Mesenteric fat pad (tissue), 1 donor: ENCODE measurements at regions not wholly inside any gene's neighbourhood (a gene's known extent, or its start where the extent isn't known, plus 50 kb on each side); places are given as distances from the start of the nearest gene placed in this dataset.

Experiments used
- DNase-seq: peaks from one replicate; pipeline ENCODE4 v3.0.0-alpha.2; 2020; ENCODE audit warnings: low spot score
- donor health status: DM: yes; HTN: yes; CAD: no.

DNA sequence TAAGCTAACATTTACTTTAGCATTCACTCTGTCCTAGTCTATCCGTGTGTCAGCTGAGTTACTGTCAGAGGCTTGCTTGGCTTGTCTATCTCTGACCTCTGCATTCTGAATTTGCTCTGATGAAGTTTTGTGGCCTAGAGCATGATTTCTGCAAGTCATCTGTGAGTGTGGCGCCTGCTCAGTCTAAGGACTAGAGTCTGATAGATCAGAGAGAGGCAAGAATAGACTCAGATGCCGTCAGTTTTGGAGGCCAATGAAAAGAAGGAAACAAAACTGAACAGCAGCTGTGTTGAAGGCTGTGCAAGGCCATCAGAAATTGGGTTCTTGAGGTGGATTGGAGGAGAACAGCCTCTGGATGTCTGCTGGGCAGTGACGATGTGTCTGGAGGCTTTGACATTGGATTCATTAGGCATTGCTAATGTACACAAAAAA is 573.1 kb downstream of the USP25 start:
- no peak for DNase-seq

DNA sequence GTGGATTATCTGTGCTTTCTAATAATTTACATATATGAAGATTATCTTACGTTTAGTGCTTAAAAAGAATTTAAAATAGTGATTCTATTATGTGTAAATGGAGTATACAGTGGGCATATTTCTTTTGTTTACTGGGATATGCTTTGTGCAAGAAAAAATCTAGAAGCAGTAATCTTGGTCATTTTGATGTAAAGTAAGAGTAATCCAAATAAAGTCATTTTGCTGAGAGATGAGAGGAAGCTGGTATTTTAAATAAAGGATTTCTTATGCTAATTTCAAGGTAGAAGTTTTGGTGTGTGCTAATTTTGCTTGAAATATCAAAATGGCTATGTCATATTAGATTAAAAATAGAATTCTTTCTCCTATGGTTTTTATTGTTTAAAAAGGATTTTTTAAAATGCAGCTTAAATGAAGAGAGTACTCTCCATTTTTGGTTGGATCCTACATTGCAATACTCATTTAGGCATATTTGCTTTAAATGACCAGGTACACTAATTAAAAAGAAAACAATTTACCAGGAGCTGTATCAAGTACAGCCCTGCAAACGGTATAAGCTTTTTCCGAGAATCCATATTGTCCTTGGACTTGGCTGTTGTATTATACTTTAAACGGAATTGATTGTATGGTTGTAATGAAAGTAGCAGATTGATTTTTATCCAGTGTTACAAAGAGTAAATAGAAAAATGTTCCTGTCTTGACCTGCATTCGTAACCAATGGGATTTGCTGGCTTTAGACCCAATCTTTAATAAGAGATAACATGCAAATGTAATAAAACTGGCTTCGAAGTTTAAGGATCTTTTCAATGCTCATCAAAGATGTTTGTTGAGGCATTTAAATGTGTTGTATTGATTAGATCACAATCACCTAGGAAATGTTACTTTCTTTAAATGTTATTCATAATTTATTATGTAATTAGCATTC is 574.7 kb downstream of the USP25 start:
- DNase-seq: no peak

DNA sequence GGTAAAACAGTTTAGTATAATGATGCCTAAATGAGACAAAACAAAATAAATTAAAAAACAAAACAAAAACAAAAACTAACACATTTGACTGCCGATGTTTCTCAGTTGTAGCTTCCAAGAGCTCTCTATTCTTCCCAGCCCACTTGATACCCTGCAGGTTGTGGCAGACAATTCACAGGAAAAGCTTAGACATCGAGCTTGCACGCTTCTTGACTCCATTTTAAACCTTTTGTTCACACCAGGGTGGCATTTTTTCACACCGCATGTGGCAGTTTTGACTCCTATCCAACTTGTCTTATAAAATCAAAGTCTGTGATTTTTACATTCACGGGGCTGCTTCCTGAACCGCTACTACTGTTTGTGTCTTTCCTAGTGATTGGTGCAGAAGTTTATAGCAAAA is 575.9 kb downstream of the USP25 start:
- no peak for DNase-seq

DNA sequence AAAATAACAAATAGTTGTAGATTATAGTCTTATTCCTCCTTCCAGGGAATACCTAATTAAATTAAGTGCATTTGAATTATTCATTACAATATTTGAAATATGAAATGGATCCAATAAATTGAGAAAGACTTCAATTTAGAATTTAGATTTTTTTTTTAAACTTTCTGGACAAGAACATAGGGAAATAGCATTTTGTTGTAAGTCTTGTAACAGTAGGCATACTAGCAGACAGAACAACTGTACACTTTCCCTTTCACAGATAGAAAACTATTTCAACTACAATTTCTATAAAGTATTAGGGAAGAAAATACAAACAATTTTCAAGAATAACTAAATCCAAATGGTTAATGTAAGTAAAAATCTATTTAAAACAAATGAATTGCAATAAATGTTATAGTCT is 577.5 kb downstream of the USP25 start:
- DNase-seq: no peak

DNA sequence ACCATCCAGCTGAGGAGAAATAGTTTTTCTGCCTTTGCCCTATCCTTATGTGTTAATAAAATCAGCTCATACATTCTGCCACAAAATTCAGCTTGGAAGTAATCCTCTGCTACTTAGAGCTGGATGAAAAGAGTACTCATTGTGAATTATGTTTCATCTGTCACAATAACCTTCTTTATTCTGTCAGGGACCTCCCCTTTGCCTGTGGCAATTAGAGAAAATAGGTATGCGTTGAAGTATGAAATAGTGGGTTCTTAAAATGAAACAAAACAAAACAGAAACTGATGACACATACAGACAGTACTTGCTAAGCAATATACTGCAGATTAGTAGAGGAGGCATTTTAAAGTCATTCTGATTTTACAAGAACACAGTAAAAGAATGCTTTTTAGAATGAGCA is 578.5 kb downstream of the USP25 start:
- no peak for DNase-seq

DNA sequence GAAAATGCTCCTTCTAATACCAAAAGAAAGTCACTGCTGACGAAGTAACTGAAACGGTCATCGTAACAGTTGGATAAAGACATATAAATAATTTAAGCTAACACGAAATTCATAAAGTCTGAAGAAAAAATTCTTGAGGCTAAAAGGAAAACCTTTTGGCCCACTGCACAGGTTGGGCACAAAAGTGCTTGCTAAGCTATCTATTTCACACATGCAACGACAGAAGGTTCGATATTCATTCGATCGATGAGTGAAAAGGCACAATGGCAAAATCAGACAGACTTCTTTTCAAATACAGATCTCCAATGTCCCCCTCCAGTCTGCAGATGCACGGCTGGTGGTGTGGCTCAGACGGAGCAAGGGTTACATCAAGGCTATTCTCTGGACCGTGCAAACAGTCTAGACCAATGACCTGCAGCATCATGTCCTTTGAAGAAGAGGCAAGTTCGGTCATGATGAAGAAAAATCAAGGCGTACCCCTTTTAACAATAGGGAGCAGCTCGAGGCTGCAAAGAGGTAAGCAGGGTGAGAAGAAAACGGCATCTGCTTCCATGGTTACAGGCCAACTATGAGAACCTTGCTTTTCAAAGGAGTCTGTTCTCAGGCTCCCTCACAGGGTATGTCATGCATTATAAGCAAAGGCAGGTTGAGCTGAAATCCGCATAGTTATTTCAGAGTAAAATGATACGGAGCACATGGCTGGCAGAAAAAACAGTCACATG is 579.6 kb downstream of the USP25 start:
- DNase-seq: no peak

DNA sequence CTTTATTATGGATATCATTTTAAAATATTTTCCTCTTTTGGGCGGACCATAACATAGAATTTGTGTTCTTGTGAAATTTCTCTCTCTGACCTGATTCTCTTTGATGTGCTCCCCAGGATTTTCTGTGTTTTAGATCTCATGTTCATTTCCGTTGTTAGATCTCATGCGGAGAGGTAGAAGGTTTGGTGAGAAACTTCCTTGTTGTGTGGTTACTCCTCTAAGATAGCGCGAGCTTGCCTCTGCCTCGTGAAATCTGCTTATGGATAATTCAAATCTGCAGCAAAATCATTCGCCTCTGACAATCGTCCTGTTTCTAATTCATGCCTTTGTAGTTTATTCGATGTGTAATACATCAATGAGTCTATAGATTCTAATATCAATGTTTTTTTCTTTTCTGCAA is 580.4 kb downstream of the USP25 start:
- no peak for DNase-seq

DNA sequence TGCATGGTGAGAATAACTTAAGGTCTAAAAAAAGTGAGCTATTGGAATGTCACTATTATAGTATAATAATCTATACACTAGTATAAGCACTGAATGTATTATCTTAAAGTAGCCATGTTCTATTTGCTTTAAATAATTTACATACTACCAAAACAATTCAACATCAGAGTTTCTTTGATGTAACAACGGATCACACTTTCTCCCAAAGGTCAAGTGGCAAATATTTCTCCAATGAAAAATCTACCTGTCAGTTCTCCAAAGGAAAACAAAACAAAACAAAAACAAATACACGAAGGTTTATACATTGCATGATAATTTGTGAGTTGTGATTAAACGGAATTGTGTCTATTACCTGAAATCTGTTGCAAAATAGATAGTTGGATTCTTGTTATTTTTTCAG is 581.4 kb downstream of the USP25 start:
- DNase-seq: no peak

DNA sequence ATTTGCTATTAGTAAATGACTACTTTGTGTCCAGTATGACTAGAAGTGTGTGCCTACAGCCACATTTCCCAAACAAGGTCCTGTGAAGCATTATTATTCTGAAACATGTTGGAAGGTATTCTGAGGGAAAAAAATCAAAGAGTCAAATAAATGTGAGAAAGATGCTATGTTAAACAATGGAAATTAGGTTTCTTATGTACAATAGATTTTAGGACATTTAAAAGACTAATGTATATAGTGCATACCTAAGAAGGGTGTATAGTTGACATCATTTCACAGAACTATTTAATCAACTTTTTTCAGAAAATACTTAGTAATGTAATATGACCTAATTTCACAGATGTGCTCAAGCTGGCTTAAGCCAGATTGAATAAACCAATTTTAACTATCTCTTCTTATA is 582.5 kb downstream of the USP25 start:
- no peak for DNase-seq

DNA sequence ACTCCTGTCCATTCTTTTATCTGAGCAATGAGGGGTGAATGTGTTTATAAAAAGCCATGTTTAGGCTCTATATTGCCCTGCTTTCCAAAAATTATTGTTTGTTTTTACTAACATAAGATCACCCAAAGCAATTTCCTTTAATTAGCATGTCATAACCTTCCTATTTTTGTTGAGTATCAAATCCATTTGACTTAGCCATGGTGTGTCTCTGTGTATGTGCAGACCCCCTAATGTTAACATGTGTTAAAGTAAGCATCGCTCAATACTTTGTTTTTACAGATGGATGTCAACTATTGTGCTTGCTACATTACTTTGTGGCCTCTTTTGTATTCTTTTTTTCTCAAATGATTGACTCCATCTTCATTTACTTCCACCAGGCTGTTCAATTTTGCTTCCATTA is 585.4 kb downstream of the USP25 start:
- DNase-seq: no peak

DNA sequence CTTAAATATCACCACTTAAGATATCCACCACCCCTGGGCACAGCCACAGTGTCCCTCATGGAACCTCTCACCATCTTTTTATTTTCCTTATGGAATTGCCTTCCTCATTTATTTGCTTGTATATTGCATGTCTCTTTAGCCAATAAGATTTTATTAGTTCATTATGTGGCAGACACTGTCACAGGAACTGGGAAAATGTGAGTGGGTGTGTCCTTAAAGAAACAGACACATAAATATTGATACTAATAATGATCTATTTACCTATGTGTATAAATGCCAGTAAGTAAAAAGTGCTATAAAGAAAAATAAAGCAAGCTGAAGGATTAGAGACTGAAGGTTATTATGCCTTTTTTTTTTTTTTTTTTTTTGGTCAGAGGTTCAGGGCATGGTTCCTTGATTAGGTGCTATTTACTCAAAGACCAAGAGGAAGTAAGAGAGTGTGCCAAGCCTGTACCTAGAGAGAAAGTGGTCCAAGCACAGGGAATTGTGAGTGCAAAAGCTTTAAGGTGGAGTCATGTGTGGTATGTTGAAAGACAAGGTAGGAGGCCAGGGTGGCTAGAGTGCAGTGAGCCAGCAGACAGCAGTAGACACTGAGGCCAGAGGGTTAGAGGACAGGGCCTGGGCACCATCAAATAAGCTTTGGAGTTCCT is 589.0 kb downstream of the USP25 start:
- no peak for DNase-seq

DNA sequence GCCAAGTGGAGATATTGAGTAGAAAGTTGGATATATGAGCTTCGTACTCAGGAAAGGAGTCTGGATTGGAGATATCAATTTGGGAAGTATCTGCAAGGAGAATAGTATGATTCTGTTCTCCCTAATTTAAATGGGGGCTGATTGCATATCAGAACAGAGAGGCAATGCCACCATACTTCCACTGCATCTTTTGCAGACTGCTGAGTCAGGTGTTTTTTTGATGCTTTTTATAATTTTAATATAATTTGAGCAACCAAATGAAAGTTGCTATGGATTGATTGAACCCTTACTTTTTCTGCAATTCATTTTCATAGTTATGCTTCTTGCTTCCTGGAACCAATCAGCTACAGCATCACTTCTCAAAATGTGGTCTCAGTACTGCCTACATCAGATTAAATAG is 590.3 kb downstream of the USP25 start:
- DNase-seq: no peak

DNA sequence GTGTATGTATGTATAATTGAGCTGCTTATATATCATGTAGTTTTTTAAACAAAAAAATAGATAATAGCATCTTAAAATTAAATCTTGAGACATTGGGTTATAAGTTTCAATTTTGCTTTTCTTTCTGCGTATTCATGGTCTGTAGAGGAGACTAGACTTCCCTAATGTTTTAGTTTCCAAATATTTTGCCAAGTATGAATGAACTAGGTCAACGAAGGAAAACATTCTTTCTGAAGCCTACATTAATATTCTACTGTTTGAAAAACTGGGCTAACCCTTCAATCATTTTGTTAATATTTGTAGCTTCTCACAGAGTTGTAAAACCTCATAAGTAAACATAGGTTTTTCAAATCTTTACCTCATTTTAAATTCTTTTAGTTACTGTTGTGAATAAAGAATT is 592.7 kb downstream of the USP25 start:
- DNase-seq: no peak

DNA sequence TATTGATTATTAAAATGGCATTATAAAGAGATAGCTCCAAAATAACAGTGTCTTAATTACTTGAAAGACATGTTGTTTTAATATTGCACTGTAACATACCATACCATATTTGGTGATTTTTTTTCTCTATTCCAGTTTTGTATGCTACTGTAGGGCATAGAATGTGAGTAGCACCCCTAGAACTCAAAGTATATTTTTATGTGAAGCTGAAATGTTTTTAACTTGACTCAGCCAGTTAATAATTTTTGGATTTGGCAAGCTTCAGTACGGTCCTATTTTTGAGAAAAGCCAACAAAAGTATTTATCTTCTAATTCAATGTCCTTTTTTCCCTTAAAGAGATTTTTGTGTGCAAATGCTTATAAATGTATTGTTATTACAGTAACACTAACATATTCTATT is 593.8 kb downstream of the USP25 start:
- DNase-seq: no peak

DNA sequence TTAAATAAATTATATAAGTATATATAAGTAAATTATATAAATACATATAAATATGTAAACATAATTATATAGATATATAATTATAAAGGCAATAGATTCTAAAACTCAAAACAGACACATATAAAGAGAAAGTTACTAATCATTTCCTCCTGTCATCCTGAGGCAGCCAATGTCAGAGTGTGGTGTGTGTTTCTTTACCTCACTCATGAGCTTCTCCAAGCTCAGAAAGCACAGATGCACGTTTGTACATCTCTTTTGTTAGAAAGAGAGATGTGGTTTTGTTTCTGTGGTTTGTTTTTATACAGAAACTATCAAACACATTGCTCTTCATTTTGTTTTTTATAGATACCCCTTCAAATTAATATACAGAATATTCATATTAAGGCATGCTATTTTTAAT is 594.8 kb downstream of the USP25 start:
- DNase-seq: no peak

DNA sequence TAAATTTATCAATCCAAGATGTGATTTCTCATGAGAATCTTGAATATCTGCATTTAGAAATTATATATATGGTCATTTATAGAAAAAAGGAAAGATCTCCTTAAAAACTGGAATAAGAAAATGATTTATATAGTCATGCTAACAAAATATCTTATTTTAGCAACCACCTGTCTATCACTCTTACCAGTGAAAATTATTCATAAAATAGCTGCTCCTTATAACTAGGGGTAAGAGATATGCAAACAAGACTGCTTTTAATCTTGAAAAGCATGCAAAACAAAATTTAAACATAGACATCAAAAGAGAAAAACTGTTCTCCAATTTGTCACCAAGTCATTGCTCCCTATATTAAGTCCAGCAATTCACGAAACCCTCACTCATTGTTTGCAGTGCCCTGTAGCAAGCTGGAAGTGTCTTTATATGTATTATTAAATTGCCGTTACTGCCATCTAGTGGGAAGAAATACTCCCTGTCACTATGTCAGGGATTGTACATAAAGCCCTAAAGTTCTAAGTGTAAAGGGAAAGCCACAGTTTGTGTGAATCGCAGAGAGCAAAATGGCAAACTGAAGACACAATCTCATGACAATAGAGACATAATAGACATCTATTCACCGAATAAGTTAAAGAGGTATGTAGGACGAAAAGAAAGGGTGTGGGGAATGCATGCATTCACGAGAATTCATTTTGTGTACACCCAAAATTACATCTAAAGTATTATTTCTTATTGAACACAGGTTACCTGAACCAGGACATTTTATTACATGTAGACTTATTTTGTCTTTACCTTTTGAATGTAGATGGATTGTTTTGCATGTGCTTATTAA is 600.5 kb downstream of the USP25 start:
- no peak for DNase-seq

DNA sequence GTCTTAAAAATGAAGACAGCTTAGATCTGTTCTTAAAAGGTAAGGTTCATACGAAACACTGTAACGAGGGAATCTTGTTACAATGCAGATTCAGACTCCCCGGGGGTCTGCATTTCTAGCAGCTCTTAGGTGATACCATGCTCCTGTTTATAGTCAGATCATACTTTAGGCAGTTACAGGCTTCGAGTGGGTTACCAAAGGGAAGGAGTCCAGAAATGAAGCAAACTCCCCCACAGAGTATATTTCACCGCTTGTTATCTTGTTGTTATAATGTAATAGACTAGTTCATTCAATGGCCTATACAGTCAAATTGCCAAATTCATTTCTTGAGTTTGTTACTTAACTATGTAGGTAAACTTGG is 601.1 kb downstream of the USP25 start:
- DNase-seq: no peak

DNA sequence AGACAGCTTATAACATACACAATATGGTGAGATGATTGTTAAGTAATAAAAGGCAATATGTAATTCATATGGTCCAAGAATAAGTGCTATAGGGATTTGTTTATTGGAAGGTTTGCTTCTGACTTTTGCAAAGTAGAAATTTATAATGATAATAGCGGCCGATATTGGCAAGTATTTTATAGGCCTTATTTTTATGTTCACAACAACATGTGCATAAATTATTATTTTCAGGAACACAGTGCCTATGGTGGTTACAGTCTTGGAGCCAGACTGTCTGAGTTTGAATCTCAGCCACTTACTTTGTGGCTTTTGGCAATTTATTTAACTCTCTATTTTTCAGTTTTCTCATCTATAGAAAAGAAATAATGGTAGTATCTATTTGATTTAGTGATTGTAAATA is 607.5 kb downstream of the USP25 start:
- DNase-seq: no peak

DNA sequence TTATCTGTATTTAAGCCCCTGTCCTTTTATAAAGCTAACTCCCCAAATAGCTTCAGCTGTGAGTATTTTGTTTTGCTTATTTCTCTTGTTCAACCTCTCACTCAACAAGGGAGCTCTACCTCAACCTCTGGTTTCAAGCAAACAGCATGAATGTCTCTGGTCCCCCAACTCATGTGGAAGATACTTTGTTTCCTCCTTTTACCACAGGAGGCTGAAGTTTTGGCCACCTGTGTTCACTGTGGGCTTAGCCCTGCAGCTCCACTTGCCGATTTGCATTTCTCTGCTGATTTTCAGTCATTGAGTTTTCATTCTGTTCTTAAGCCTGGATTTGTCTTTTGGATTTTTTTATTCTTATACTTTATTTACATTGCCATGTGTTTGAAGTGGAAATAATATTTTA is 613.1 kb downstream of the USP25 start:
- no peak for DNase-seq

DNA sequence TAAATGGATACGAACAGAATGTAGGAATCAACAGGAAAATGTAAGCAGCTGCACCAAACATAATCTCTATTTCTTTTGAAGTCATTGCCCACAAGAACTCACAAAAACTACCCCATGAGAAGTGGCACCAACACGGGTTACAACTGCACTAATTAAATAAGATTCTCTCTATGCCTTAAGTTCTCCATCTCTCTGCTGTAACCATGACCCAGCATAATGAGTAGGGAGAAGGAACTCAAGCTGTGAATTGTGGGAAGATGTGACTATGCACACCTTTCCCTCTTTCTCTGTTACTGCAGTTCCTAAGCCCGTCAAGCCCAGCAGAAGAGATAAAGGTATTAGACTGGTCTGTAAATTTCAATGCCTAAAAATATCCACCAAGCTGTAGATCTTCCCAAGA is 614.0 kb downstream of the USP25 start:
- no peak for DNase-seq

DNA sequence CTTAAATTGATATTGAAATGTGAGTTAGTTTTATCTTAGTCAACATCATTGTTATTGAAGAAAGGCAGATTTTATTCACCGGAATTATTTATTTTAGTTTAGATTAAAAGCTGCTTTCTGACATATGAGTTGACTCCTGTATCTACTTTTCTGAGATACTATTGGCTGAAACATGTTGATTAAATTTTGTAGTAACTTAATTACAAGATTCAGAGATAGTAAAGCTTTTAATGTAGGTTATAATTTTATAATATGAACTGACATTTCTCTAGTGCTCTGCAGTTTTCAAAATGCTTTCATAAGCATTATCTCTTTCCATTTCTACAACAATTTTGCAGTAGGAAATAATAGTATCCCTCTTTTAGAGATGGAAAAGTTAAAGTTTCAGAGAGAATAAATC is 616.0 kb downstream of the USP25 start:
- no peak for DNase-seq
